ENCODE measurements at regions not wholly inside any gene's neighbourhood (a gene's known extent, or its start where the extent isn't known, plus 50 kb on each side); places are given as distances from the start of the nearest gene placed in this dataset.

DNA sequence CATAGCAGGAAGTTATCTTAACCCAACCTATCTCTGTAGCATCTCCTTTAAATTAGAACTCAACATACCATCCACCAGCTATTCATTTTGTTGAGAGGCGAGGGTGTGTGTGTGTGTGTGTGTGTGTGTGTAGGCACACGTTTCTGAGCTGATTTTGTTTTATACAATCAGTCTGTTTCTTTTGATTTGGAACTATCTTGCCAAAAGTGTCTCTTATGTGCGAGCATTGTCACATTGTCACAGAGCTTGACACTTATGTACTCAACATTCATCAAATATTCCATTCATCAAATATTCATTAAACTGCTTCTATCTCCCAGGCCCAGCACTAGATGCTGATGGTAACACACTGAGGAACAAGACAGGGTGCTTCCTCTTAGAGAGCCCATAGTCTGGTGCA lies 180.4 kb downstream of the HAPSTR1 start:
- H3K4me2 ChIP-seq, result no peak overlapping the region
- H3K4me1 ChIP-seq, result no peaks in the 10 kb centered on the region
- H3K27ac ChIP-seq, result no peak overlapping the region
- no peaks in the 10 kb centered on the region for H3K27me3 ChIP-seq
- TF ChIP-seq Cebpa-rat (IDR thresholded peaks at IDR 0.05), result no peak
- H4K20me1 ChIP-seq, result no peaks in the 10 kb centered on the region
- H3K9me3 ChIP-seq (replicated peaks in 1 of 11), result no peaks in the 10 kb centered on the region
- no peak overlapping the region for H3K9ac ChIP-seq
- H3K4me3 ChIP-seq, result no peak overlapping the region
- no peaks in the 10 kb centered on the region for H3K36me3 ChIP-seq

DNA sequence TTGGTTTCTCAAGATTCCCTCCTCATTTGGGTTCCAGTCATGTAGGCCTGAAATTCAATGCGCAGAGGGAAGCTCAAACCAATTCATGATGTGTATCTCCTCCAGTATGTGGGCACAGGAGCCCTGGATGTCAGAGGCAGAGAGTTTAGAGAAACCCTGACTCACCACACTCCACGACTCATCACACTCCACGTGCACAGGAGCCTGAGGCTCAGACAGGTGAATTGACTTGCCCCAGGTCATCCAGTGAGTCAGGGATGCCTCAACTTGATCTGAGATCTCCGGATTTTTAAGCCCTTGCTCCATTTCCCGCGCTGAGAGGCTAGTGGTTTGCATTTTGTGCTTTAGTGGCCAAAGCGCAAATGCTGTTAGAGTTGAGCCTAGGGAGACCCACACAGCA lies 183.9 kb downstream of the HAPSTR1 start:
- H3K9ac ChIP-seq, result no peak overlapping the region
- H3K27me3 ChIP-seq, result no peaks in the 10 kb centered on the region
- H3K4me2 ChIP-seq, result no peak overlapping the region
- H4K20me1 ChIP-seq, result no peaks in the 10 kb centered on the region
- H3K9me3 ChIP-seq (replicated peaks in 1 of 11), result no peaks in the 10 kb centered on the region
- no peak overlapping the region for H3K4me3 ChIP-seq
- H3K4me1 ChIP-seq, result peaks cover 0 to 16% (median 5%) of the 10 kb centered on the region in 10 experiments; a peak in 10 of 20 replicates
- no peak for TF ChIP-seq Cebpa-rat (IDR thresholded peaks at IDR 0.05)
- no peaks in the 10 kb centered on the region for H3K36me3 ChIP-seq
- no peak overlapping the region for H3K27ac ChIP-seq

DNA sequence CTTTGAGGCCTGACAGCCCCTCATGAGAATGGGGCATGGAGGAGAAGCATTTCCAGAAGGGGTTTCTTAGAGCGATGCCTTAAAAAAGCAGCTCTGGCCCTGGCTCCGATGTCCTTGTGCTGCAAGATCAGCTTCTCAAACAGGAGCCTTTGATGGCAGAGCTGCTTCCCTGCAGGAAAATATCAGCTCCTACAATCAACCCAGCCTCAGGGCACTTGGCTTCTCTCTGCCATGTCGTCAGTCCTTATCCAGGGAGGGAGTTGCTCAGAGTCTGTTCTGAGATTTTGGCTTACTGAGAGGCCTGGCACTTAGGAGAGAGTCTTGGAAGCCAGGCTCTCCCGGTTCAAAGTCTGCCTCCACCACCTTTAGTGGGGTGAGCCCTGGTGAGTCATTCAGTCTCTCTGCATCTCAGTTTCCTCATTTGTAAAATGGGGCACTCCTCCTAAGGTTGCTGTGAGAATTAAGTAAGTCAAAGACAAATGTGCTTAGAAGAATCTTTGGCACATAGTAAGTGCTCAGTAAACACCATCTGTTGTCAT lies 184.4 kb downstream of the HAPSTR1 start:
- no peaks in the 10 kb centered on the region for H4K20me1 ChIP-seq
- no peak overlapping the region; a peak in 1 of 22 replicates for H3K4me2 ChIP-seq
- no peak overlapping the region for H3K9ac ChIP-seq
- H3K9me3 ChIP-seq (replicated peaks in 1 of 11), result no peaks in the 10 kb centered on the region
- no peaks in the 10 kb centered on the region for H3K36me3 ChIP-seq
- peaks cover 0 to 16% (median 5%) of the 10 kb centered on the region in 10 experiments; a peak in 10 of 20 replicates for H3K4me1 ChIP-seq
- no peaks in the 10 kb centered on the region for H3K27me3 ChIP-seq
- TF ChIP-seq Cebpa-rat (IDR thresholded peaks at IDR 0.05), result no peak
- H3K4me3 ChIP-seq, result no peak overlapping the region
- no peak overlapping the region for H3K27ac ChIP-seq

DNA sequence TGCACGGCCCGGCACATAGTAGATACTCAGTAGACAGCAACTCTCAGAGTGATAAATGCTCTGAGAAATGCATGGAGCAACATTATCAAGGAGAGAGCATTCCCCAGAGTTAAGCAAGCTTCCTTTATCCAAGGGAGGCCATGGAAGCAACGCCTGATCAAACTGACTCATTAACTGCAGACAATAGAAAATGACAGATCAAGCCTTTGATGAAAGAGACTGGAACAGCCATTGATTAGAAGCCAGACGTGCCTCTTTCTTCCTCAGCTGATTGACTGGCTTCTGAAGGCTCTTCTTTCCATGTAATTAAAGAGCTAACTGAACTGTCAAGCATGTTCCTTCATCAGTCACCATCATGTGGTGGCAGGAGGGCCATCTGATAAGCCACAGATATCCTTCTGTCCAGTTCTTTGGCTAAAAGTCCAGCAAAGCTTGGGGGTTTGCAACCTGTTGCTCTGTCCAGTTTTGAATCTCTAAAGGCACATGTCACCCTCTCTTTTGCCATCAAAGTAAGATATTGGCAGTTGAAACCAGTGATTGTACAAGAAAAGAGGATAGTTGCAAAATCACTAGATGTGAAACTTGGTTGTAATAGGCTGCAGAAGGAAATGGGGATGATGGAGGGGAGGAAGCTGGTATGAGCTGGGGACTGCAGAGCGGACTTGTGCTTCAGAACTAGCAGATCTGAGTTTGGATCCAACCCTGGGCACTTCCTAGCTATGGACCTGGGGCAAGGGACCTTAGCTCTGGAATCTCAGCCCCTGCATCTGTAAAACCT lies 188.0 kb downstream of the HAPSTR1 start:
- H3K4me1 ChIP-seq, result peaks cover 0 to 16% (median 5%) of the 10 kb centered on the region in 10 experiments; a peak in 10 of 20 replicates
- no peak overlapping the region for H3K4me3 ChIP-seq
- no peaks in the 10 kb centered on the region for H4K20me1 ChIP-seq
- 0 out of 22 replicates have a peak, but pooled peaks of 1 of the 11 experiments have one; percentile 15 for TF ChIP-seq Cebpa-rat (IDR thresholded peaks at IDR 0.05)
- H3K9ac ChIP-seq, result no peak overlapping the region
- peak overlapping the region in 2 of 11 experiments; percentile 46 to 50; a peak in 3 of 22 replicates for H3K27ac ChIP-seq
- H3K27me3 ChIP-seq, result no peaks in the 10 kb centered on the region
- peak overlapping the region in 6 of 11 experiments; percentile 12 to 54 (median 42); a peak in 11 of 22 replicates for H3K4me2 ChIP-seq
- no peaks in the 10 kb centered on the region for H3K9me3 ChIP-seq (replicated peaks in 1 of 11)
- no peaks in the 10 kb centered on the region for H3K36me3 ChIP-seq

DNA sequence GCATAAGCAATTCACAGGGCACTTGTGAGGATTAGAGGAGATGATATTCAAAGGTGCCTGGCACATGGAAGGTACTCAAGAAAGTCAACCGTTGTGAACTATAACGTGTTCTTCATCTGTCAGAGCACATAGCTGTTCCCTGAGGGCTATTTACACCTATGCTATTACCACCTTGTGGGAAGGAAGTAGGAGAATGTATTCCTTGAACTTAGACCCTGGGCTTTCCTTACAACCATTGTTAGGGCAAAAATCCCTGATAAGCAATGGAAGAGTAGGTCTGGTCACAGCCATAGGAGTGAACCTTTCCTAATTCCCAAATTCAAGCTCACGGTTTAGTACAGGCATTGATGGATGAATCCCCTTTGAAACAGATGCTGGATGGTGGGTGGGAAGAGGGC lies 188.6 kb downstream of the HAPSTR1 start:
- peaks cover 0 to 16% (median 5%) of the 10 kb centered on the region in 10 experiments; a peak in 10 of 20 replicates for H3K4me1 ChIP-seq
- H3K36me3 ChIP-seq, result no peaks in the 10 kb centered on the region
- H3K9ac ChIP-seq, result no peak overlapping the region
- peak overlapping the region in 6 of 11 experiments; percentile 12 to 54 (median 42); a peak in 11 of 22 replicates for H3K4me2 ChIP-seq
- no peaks in the 10 kb centered on the region for H3K9me3 ChIP-seq (replicated peaks in 1 of 11)
- no peak overlapping the region for H3K4me3 ChIP-seq
- TF ChIP-seq Cebpa-rat (IDR thresholded peaks at IDR 0.05), result no peak
- no peaks in the 10 kb centered on the region for H4K20me1 ChIP-seq
- peak overlapping the region in 2 of 11 experiments; percentile 34 to 38; a peak in 2 of 22 replicates for H3K27ac ChIP-seq
- H3K27me3 ChIP-seq, result no peaks in the 10 kb centered on the region

DNA sequence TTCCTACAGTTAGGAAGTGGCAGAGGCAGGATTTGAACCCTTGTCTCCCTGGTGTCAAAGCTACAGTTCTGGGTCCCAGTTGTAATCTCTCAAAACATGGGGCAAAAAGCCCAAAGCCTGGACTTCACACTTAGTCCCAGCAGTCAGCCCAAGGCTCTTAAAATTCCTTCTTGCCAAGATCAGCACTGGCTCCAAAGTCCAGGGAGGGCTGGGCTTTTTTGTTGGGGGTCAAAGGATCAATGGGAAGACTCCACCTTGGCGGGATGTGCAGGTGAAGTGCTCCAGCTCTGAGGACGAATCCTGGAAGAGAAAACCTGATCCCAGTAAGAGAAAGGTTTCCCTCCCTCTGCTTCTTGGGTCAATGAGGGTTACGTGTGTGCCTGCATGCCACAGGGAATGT lies 195.5 kb downstream of the HAPSTR1 start:
- no peak for TF ChIP-seq Cebpa-rat (IDR thresholded peaks at IDR 0.05)
- H3K27ac ChIP-seq, result no peak overlapping the region
- no peaks in the 10 kb centered on the region for H3K36me3 ChIP-seq
- H3K27me3 ChIP-seq, result no peaks in the 10 kb centered on the region
- no peaks in the 10 kb centered on the region for H4K20me1 ChIP-seq
- no peak overlapping the region for H3K9ac ChIP-seq
- 0 out of 20 replicates have a peak, but pooled peaks cover 0 to 4% (median 0%) of the 10 kb centered on the region in 10 experiments for H3K4me1 ChIP-seq
- H3K4me2 ChIP-seq, result no peak overlapping the region
- H3K9me3 ChIP-seq (replicated peaks in 1 of 11), result peaks cover 0 to 15% (median 0%) of the 10 kb centered on the region in 11 experiments; a peak in 3 of 22 replicates
- H3K4me3 ChIP-seq, result no peak overlapping the region

DNA sequence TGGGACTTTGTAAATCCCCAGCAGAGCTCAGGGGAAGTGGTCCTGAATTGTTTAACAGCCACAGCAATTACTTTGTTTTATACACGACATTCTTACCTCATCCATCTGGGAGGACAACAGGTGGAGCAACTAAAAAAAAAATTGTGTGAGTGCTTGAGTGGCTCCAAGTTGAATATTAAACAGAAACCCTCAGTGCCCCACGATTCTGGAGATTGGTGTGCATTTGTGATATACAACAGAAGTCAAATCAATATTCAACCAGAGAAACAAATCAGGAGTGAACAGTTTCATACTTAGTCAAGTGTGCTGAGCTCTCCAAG lies 204.8 kb downstream of the HAPSTR1 start:
- peak overlapping the region in 8 of 11 experiments; percentile 13 to 75 (median 56); a peak in 13 of 22 replicates for H3K4me2 ChIP-seq

DNA sequence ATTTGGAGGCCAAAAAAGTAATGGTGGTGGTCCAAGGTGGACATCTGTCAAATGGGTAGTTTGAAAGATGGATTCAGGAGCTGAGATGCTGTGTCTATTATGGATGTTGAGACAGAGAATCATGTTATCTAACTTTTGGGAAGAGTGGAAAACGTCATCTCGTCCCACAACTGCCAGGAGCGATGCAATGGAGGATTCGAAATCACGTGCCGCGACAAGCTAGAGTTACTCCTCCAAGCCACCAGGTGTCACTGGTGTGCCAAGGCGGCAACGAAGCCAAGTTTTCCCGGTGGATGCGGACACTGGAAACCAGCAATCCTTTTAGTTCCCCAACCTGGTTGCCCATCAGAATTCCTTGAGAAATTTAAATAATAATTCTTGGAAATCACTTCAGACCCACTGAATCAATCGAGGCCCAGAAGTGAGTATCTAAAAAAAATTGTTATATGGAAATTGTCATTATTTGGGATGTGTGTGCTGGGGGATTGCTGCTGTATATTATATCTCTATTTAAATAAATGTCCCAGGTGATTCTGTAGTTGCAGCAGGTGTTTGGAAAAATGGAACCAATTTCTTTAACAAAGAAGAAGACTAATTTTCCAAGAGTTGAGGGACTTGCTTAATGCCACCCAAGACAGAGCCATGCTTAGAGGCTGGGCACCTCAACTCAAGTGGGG lies 206.1 kb downstream of the HAPSTR1 start:
- no peaks in the 10 kb centered on the region for H3K27me3 ChIP-seq
- H3K36me3 ChIP-seq, result no peaks in the 10 kb centered on the region
- no peak overlapping the region for H3K4me2 ChIP-seq
- peaks cover 22 to 38% (median 31%) of the 10 kb centered on the region in 10 experiments for H3K4me1 ChIP-seq
- no peak for TF ChIP-seq Cebpa-rat (IDR thresholded peaks at IDR 0.05)
- no peak overlapping the region for H3K9ac ChIP-seq
- H3K9me3 ChIP-seq (replicated peaks in 1 of 11), result peaks cover 0 to 21% (median 7%) of the 10 kb centered on the region in 11 experiments; a peak in 12 of 22 replicates
- H4K20me1 ChIP-seq, result no peaks in the 10 kb centered on the region
- H3K27ac ChIP-seq, result no peak overlapping the region
- H3K4me3 ChIP-seq, result no peak overlapping the region

More for the DNA sequence above, 204.8 kb downstream of the HAPSTR1 start:
- Histone ChIP-seq H3K4me1 (peaks cover 15 to 29% (median 21%) of the 10 kb centered on the region in 10 experiments), H3K9ac (0 out of 22 replicates have a peak overlapping the region, but pooled peaks of 2 of the 11 experiments have one; percentile 5 to 12), H3K4me3 (no peak overlapping the region), H3K27me3 (no peaks in the 10 kb centered on the region), H3K27ac (no peak overlapping the region), H3K9me3 (replicated peaks in 1 of 11) (peaks cover 0 to 19% (median 7%) of the 10 kb centered on the region in 11 experiments; a peak in 11 of 22 replicates), H3K36me3 (no peaks in the 10 kb centered on the region), H4K20me1 (no peaks in the 10 kb centered on the region)
- no peak for TF ChIP-seq Cebpa-rat (IDR thresholded peaks at IDR 0.05)

DNA sequence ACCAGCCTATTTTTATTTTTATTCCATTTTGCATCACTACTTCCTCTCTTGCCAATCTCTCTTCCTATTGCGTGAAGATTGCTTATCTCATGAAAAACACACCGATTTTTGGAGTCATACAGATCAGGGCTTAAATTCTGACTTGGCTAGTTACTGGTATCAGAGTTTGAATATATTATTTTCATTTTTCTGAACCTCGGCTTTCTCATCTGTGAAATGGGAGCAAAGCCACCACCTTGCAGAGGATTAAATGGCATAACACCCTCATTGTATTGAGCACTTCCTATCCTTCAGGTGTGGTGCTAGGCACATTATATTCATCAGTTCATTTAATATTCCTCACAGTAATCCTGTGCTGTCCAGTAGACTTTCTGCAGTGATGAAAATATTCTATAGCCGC lies 208.8 kb downstream of the HAPSTR1 start:
- Histone ChIP-seq H3K27ac (no peak overlapping the region), H4K20me1 (no peaks in the 10 kb centered on the region), H3K4me2 (peak overlapping the region in 7 of 11 experiments; percentile 5 to 72 (median 62); a peak in 11 of 22 replicates), H3K9me3 (replicated peaks in 1 of 11) (peaks cover 0 to 20% (median 7%) of the 10 kb centered on the region in 11 experiments; a peak in 12 of 22 replicates), H3K4me3 (no peak overlapping the region), H3K36me3 (no peaks in the 10 kb centered on the region), H3K27me3 (no peaks in the 10 kb centered on the region), H3K4me1 (peaks cover 22 to 36% (median 28%) of the 10 kb centered on the region in 10 experiments), H3K9ac (no peak overlapping the region)
- TF ChIP-seq Cebpa-rat (IDR thresholded peaks at IDR 0.05), result no peak

All from BLaER1 treated with 17β-estradiol and CSF1 and Interleukin-3, amounts not matched to agents 10 nM and 100 nM (cell line).